ENCODE measurements at regions not wholly inside any gene's neighbourhood (a gene's known extent, or its start where the extent isn't known, plus 50 kb on each side); places are given as distances from the start of the nearest gene placed in this dataset.

DNA sequence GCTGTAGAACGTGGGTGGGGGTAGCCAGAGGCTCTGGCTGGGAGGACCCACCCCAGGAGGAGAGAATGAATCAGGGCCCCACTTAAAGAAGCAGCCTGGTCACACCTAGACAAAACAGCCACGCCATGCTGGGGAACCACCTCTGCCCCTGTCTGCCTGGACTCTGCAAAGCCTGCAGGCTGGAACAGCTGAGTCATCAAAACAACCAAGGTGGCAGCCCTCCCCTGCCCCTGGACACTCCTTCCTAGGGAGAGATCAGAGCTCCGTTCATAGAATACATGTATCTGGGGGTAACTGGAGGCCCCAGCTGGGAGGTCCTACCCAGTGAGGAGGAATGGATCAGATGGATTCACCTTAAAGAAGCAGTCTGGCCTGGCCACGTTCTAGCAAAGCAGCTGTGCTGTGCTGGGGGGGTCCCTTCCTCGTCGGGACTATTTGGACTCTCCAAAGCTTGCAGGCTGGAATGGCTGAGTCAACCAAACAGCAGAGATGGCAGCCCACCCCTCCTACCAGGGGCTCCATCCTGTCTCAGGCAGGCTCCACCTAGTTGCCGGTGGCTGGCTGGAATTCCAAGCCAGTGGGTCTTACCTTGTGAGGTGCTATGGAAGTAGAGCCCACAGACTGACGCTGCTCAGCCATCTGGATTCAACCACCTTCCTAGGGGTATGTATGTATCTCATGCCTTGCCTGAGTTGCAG is 50.5 kb upstream of the NT5C1B start:
- DNase-seq: no peak

Data from CD4-positive, alpha-beta T cell treated with Interleukin-12 subunit alpha and Interleukin-12 subunit beta, for 1 hour (primary cell).